GM18909 (cell line): ENCODE measurements at regions not wholly inside any gene's neighbourhood (a gene's known extent, or its start where the extent isn't known, plus 50 kb on each side); places are given as distances from the start of the nearest gene placed in this dataset.
"Not testable (repeated sequence)": the region's sequence is repeated elsewhere in the genome, so short reads cannot be mapped to it uniquely, and the experiment has no call there.

ENCODE experiments used
- ATAC-seq: cut with Tn5 transposase; IDR thresholded peaks from one replicate; pipeline ENCODE4 v1.9.1; 2021; ENCODE audit warnings: mild to moderate bottlenecking; ENCODE audit not compliant: unreplicated experiment, poor library complexity

DNA sequence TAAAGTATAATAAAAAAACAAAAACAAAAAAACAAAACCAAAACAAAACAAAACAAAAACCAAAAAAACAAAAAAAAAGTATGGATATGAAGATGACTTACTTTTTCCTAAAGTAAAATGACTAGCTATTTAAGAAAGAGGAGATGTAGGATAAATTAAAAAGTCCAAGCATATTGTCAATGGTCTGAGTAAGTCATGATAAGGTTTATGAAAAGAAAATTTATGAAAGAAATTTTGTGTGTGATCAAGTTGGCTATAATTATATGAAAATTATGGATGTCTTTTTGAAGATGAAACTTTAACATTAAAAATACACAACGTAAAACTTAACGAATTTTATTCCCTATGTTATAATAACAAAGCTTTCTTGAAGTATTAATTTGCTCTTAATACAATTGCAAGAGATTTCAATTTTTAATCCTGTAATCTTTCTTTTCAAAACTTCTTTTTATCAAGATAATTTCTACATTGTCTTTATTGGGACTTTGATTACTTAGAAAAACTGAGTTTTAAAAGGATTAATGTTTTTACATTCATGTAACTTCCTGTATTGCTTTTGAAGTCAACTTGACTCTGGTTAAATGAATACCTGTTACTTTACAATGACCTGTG lies 200.9 kb upstream of the IVNS1ABP start:
- no peak for ATAC-seq

DNA sequence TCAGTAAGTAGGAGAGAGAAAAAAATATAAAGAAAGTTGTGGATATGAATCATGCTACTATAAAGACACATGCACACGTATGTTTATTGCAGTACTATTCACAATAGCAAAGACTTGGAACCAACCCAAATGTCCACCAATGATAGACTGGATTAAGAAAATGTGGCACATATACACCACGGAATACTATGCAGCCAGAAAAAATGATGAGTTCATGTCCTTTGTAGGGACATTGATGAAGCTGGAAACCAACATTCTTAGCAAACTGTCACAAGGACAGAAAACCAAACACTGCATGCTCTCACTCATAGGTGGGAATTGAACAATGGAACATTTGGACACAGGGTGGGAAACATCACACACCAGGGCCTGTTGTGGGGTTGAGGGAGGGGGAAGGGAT lies 200.3 kb upstream of the IVNS1ABP start:
- ATAC-seq, result not testable (repeated sequence)

DNA sequence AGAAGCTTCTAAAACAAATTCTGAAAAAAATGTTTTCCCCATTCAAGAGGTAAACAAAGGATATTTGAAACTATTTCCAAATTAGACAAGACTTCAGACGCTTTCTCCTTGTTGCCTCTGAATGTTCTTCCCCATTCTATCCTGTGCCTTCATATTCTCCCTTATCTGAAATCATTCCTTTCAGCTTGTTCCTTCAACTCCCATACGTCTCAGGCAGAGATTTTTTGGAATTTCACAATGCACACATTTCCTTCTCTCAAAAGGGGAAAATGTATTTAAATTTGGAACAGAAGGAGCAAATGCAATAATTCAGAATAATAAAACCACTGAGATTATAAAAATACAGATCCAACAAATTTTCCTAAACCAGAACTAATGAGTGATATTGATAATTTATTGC lies 198.7 kb upstream of the IVNS1ABP start:
- no peak for ATAC-seq

DNA sequence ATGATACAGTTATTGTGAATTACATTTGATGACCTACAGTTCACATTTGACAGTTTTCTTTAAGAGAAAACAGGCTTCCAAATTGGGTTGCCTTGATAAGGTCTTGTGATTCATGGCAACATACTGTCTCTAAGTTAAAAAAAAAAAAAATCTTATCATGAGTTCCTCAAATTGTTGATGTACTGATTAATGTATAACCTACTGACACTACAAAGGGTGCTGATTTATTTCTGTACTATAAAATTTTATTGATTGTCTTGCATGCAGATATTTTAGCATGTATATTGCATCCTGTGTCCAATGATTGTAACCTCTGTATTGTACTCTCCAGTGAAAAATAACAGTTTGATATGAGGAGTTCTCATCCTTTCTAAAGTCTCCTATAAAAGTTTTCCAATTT lies 197.3 kb upstream of the IVNS1ABP start:
- ATAC-seq, result no peak

DNA sequence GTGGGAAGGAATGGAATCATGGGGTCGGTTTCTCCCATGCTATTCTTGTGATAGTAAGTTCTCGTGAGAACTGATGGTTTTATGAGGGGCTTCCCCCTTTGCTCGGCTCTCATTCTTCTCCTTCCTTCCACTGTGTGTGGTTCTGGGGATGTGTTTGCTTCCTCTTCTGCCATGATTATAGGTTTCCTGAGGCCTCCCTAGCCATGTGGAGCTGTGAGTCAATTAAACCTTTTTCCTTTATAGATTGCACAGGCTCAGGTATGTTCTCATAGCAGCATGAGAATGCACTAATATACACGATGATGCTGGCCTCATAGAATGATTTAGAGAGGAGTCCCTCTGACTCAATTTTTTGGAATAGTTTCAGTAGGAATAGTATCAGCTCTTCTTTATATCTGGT lies 195.4 kb upstream of the IVNS1ABP start:
- ATAC-seq, result no peak

DNA sequence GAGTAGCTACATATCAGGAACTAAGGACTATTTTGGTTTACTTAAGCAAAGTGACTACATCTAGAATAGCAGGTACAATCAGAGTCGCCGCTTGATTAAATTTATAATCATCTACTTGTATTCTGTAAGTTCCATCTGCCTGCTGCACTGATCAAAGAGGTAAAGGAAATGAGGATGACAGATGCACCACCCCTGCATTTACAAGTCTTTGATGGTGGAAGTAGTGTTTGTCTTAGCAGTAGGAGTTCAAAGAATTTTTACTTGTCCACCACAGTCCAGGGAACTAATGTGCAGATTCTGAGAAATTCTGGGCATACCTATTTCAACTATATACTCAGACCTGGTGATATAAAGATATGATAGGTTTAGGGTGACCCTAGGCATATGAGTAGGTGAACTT lies 184.1 kb upstream of the IVNS1ABP start:
- no peak for ATAC-seq

DNA sequence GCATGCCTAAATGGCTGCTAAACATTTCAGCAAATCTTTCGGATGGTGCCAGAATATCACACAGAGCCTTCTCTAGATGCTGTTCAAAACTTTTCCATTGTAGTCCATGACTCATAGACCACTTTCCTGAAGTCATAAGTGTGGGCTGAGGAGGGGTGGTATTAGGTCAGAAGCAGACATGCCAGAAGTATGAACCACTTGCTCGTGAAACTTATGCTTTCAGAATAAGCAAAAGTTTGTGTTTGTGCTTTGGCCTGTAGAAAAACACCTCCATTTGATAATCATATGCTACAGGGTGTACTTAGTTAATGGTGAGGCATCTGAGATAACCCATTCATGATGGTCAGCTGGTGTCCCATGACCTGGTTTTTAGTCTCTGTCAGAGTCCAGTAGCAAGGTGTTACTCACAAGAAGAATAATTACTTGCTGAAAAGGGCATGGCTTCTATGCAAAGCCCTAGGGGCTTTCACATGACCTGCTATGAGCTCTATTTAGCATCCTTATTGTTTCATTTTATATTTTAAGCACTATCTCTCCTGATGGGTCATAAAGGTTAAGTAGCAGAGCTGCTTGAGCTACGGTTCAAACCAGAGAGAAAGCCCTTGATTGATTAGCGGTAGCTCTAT lies 183.1 kb upstream of the IVNS1ABP start:
- ATAC-seq, result no peak

DNA sequence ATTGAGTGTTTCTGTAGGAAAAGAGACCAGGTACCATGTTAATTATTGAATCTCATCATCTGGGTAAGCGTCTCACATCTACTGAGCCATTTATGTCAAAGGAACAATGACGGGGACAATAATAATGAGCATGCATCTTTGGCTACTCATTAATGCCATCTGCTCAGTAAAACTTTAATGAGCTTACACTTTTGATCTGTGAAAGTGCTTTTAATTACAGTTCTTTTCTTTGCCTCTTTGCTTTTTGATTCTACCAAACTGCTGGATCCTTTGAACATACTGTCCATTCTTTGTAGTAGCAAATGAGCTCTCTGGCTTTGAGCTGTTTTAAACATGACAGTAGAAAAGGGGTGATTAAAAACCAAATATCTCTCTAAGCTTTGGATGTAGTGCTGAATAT lies 181.2 kb upstream of the IVNS1ABP start:
- no peak for ATAC-seq

DNA sequence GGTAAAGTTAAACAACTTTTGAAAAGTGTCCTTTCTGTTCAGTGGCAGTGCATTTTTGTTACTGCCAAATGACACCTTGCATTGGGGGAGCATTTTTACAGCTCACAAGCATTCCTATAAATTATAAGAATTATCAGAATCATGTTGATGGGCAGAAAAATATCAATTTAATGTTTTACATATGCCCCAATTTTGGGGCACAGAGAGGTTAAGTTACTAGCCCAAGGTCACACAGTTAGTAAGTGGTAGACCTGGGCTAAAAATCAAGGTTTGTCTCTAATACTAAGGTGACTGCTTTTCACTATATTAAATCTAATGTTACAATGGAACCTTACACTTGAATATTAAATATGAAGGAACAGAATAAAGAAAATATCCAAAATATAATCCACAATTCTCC lies 180.1 kb upstream of the IVNS1ABP start:
- ATAC-seq, result no peak

DNA sequence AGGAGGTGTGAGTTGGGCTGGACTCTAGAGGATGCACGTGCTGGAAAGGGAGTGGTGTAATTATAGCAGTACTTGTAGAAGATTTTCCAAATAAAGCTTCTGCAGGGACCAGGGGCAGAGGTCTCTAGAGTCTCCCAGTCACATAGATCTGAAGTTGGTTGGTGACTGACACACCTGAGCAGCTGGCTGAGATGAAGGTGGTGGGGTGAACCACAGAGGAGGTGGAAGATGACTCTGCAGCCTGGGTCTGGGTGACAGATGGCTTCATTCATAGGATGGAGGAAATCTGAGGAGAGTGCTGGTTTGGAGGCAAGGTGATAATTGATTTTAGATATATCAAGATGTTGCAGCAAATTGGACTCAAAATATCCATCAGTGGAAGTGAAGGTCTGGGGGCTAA lies 178.9 kb upstream of the IVNS1ABP start:
- no peak for ATAC-seq

DNA sequence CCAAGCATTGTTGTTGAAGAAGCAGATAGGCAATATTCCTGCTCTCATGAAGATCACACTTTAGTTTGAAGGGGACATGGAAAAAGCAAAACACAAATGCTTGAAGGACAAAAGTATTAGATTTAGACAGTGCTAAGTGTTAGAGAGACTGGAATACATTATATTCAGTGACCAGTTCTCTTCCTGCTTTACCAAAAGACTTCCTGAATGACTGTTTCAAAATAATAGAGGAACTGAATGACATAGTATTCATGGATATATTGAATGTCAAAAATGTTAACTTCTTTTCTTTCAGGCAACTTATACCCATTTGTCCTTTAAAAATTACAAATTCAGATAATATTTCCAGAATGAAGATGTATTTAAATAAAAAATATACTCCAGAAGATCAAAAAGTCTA lies 178.0 kb upstream of the IVNS1ABP start:
- ATAC-seq, result no peak

DNA sequence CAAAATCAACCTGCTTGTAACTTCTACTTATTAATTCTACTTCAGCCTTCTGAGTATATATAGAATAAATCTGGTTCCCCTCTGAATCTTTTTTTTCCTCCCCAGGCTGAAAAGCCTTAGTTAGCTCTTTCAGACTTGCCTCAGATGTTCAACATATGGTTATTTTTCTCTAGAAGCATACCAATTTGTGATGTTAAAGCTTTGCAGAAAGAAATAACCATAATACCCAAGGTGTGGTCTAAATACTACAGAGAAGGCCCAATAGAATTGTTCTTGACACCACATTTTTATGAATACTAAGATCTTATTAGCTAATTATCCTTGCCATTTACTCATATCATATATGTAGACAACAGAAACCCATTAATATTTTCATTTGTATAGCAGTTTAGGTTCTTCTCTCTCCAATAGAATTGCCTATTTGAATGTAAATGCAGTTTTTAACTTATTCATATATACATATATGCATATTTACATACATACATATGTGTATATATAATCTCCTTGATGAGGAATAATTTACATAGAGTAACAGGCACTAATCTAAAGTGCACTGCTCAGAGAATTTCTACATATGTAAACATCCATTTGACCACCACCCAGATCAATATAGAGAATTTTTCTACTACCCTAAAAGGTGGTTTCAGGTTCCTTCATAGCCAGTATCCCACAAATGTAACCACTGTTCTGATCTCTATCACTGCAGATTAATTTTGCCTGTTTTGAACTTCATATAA lies 175.2 kb upstream of the IVNS1ABP start:
- no peak for ATAC-seq

DNA sequence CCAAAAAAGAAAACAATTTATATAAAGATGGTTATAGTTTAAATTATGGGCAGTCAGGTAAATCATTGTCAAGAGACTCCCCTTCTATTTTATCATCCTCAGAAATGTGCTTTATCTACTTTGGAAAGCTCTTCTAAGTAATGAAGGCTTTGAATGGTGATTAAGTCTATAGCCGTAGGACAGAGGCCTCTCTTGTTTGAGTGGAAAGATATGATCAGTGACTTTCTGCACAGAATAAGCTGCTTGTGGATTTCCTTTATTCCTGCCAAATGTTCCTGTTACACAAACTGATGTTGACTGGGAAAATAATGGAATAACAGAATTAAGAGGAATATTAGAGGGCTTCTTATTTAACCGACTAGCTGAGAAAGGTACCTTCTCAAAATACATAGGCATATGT lies 174.6 kb upstream of the IVNS1ABP start:
- no peak for ATAC-seq

DNA sequence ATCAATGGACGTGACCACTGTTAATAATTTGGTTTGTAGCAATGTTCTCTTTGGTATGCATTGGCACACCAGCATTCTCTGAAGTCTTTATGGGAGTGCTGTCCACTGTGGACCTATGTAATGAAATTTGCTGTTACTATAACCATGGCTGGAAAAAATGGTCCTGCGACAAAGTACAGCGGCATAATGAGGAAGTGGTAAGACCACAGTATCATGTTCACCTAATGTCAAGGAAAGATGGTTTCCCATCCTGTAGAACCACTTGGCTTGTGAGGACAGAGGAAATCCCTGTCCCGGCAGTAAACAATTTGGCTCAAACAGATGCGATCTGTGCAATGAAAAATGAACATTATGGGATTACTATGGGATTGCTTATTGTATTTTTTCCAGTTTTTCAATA lies 173.9 kb upstream of the IVNS1ABP start:
- no peak for ATAC-seq

DNA sequence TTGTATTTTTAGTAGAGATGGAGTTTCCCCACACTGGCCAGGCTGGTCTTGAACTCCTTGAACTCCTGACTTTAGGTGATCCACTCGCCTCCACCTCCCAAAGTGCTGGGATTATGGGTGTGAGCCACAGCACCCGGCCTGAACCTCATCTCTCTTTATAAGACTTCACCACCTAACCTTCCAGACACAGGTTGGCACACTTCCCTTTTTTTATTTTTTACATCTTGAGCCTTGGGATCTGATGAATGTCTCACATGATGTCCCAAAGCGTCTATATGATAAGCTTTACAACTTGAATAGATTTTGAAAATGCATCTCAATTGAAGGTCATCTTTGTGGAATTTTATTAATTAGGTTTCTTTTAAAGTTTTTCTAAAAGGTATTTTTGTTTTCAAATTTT lies 172.4 kb upstream of the IVNS1ABP start:
- no peak for ATAC-seq

DNA sequence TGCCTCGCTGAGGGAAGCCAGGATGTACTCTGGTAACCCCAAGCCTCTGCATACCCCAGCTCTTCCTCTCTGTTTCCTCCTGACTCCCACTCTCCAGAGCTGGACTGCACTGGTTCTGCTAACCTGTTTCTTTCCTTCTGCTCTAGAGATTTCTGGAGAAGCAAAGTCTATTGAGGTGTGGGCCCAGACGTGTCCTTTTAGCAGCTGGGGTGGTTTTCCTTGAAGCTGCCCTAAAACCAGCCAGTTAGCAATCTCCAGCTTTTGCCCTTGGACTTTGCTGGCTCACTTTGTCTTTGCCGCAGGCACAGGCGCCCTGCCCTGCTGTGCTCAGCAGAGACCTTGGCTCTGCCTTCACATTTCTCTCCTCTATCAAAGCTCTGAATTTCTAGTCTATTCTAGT lies 171.8 kb upstream of the IVNS1ABP start:
- ATAC-seq, result no peak

DNA sequence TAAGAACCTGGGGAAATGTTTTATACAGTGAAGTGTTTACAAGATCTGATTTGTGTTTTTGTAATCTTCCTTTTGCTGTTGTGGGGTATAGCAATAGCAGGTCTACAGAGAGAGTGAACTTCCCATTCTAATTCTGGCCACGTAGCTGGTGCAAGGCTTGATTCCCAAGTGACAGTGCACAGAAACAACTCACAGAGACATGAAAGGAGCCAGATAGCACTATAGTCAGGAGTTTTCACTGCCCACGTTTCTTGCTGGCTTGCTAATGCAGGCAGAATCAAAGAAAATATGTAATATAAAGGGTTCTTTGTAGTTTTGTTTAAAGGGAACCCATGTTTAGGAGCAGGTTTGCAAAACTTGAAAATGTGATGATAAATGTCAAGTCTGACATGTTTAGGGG lies 170.9 kb upstream of the IVNS1ABP start:
- ATAC-seq, result no peak

DNA sequence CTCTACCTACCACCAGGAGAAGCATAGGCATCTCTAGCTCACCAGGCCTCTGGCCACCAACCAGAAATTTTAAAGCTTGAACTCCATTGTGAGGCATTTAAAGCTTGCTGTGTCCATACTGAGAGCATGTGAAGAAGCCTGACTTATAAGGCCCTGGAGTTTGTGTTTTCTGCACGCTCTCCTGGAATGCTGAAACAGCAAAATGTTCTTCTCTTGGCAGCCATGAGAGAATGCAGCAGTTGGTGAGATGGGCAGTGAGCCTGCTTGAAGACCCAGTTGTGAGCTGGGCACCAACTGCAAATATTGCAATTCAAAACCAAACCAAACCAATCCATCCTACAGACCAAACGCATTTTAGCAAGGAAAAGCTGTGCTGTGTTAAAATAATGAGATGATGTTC lies 170.0 kb upstream of the IVNS1ABP start:
- ATAC-seq, result no peak

DNA sequence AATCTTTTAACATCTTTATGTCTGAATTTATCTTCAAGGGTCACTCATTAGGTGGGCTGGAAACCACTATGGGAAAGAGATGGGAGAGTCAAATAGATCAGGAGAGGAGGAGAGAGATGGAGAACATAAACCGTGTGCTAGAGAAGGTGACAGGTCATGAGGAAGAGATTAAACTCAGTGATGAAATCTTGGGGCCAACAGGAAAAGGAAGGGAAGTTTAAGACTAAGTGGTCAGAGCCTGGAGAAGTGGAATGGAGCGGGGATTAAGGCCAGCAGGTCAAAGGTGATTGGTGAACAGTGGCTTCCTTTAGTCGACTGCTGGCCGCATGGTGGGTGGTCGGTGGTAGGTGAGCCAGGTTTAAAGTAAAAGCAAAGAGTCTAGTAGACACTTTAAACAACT lies 169.3 kb upstream of the IVNS1ABP start:
- ATAC-seq, result no peak

DNA sequence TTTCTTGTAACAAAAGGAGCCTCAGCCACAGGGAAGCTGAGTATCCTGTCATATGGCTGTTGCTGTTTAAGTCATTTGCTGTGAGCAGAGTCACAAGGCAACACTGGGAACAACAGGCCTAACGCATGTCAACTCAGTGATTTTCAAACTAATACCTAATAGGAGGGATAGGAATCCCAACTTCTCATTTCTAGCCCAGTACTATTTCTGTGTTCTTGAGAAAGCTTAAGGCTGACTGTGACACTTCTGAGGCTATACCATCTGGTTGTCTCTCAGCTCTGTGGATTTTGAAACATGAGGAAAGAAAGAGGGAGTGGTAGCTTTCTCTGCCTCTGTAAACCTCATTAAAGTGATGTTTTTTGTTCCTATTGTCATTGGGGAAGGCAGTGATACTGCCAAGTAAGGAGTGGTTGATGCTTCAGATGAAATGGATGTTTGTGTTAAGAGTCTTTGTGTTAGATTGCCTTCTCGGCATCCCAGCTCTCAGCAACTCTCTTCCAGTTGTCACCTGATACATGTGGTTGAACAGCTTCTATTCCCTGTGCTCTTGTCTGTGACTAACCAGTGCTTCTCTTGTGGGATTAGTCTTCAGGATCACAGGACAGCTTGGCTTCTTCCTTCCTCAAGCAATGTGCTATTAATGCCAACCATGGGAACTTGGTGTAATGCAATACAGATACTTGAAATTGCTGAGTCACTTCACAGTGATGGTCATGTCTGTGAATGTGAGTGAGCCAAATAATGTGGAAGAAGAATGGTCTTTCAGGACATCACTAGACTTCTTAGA lies 166.8 kb upstream of the IVNS1ABP start:
- no peak for ATAC-seq

DNA sequence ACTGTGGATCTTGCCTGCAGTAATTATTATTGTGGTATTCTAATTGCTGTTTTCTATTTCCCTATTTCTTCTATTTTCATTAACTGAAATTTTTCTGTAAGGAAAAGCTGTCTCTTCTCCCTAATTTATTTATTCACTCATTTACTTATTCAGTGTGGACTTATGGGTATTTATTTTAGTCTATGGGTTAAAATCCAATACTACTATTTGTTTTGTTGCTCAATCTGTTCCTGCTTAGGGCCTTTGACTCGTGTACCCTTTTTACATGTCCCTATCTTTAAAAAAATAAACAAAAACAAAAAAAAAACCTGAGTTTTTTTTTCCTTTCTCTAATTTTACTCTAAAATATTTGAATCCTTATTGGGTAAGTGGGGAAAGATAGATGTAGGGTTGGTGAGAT lies 166.2 kb upstream of the IVNS1ABP start:
- ATAC-seq, result no peak
